GM21576 (cell line): ENCODE measurements at regions not wholly inside any gene's neighbourhood (a gene's known extent, or its start where the extent isn't known, plus 50 kb on each side); places are given as distances from the start of the nearest gene placed in this dataset.

Experiments
- ATAC-seq: cut with Tn5 transposase; IDR thresholded peaks from one replicate; pipeline ENCODE4 v1.9.1; 2021; ENCODE audit warnings: mild to moderate bottlenecking, moderate library complexity; ENCODE audit not compliant: unreplicated experiment

- no peak for ATAC-seq
Observed at GRCh38 chr17:71111460-71111859, 942.1 kb downstream of the KCNJ2 start.

GRCh38 chr17:71111934-71112333, 942.6 kb downstream of the KCNJ2 start:
- ATAC-seq: no peak

- ATAC-seq: no peak
Observed at GRCh38 chr17:71113347-71113746, 944.0 kb downstream of the KCNJ2 start.

GRCh38 chr17:71114911-71115668, 945.8 kb downstream of the KCNJ2 start:
- no peak for ATAC-seq

- ATAC-seq: no peak
Observed at GRCh38 chr17:71115669-71115972, 946.3 kb downstream of the KCNJ2 start.

- ATAC-seq: no peak
Observed at GRCh38 chr17:71117466-71117865, 948.1 kb downstream of the KCNJ2 start.

- ATAC-seq: no peak
Observed at GRCh38 chr17:71118039-71118438, 948.7 kb downstream of the KCNJ2 start.

GRCh38 chr17:71127416-71127815, 958.1 kb downstream of the KCNJ2 start:
- no peak for ATAC-seq

- no peak for ATAC-seq
Observed at GRCh38 chr17:71142333-71142732, 973.0 kb downstream of the KCNJ2 start.

- ATAC-seq: no peak
Observed at GRCh38 chr17:71145486-71145885, 975.3 kb upstream of the SOX9 start.

- ATAC-seq: no peak
Observed at GRCh38 chr17:71147906-71148305, 972.9 kb upstream of the SOX9 start.

GRCh38 chr17:71149607-71150006, 971.2 kb upstream of the SOX9 start:
- ATAC-seq: no peak

GRCh38 chr17:71157297-71157696, 963.5 kb upstream of the SOX9 start:
- ATAC-seq: no peak

GRCh38 chr17:71158437-71158836, 962.4 kb upstream of the SOX9 start:
- no peak for ATAC-seq

- no peak for ATAC-seq
Observed at GRCh38 chr17:71163121-71163812, 957.6 kb upstream of the SOX9 start.

- no peak for ATAC-seq
Observed at GRCh38 chr17:71163813-71164122, 957.1 kb upstream of the SOX9 start.

GRCh38 chr17:71164561-71164960, 956.3 kb upstream of the SOX9 start:
- ATAC-seq: no peak

GRCh38 chr17:71166311-71166710, 954.5 kb upstream of the SOX9 start:
- ATAC-seq: no peak

GRCh38 chr17:71168053-71168741, 952.6 kb upstream of the SOX9 start:
- ATAC-seq: no peak

GRCh38 chr17:71170070-71170469, 950.8 kb upstream of the SOX9 start:
- ATAC-seq: no peak

GRCh38 chr17:71171270-71171669, 949.5 kb upstream of the SOX9 start:
- no peak for ATAC-seq

GRCh38 chr17:71173991-71174390, 946.8 kb upstream of the SOX9 start:
- ATAC-seq: no peak
